HFFc6 (cell line): ENCODE measurements at regions not wholly inside any gene's neighbourhood (a gene's known extent, or its start where the extent isn't known, plus 50 kb on each side); places are given as distances from the start of the nearest gene placed in this dataset.

Source experiments
- DNase-seq: peaks from one replicate; pipeline ENCODE4 v3.0.0-alpha.2; 2018
- H3K27ac Mint-ChIP-seq: 2 replicates; pipeline ENCODE4 v1.8.0; 2020; ENCODE audit warnings: mild to moderate bottlenecking, mixed read lengths
- H3K27me3 Mint-ChIP-seq: 2 replicates; pipeline ENCODE4 v1.8.0; 2021; ENCODE audit warnings: mild to moderate bottlenecking, moderate library complexity, mixed read lengths; ENCODE audit not compliant: insufficient read depth
- H3K36me3 Mint-ChIP-seq: 2 replicates; pipeline ENCODE4 v1.8.0; 2021; ENCODE audit warnings: low read depth, mixed read lengths
- H3K4me1 Mint-ChIP-seq: 2 replicates; pipeline ENCODE4 v1.8.0; 2020; ENCODE audit warnings: low read depth, mixed read lengths
- H3K4me3 Mint-ChIP-seq: 2 replicates; pipeline ENCODE4 v1.8.0; 2020; ENCODE audit warnings: mild to moderate bottlenecking, moderate library complexity, mixed read lengths
- H3K9me3 Mint-ChIP-seq: 2 replicates; pipeline ENCODE4 v1.8.0; 2020; ENCODE audit warnings: mild to moderate bottlenecking, mixed read lengths
- CTCF ChIP-seq: fragments of 200-600 bp; sonication (generic); IDR thresholded peaks from 2 replicates; pipeline ENCODE4 v1.5.0; 2021; ENCODE audit warnings: antibody characterized with exemption, mild to moderate bottlenecking

DNA sequence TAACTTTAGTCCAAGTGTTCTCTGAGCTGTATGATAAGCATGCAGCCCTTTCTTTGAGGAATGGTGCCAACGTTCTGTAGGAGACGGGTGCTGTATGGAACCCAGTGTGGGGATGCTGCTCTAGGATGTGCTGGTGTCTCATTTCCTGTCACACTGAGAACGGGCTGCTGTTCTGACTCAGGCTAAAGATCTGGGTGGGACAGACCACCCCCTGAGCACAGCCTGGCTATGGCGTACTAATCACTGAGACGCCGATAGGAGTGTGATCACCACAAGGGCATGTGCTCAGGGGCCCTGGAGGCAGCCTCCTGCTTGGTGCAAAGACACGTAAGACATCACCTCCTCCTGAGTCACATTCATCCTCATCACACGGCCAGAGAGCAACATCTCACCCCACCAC lies 240.4 kb downstream of the IRX2 start:
- H3K9me3 Mint-ChIP-seq: peaks cover 44% of the 10 kb centered on the region
- no peaks in the 10 kb centered on the region for H3K4me1 Mint-ChIP-seq
- DNase-seq: no peak
- H3K36me3 Mint-ChIP-seq: peaks cover 15% of the 10 kb centered on the region; the same call in 1 of the 2 replicates
- no peak overlapping the region for H3K4me3 Mint-ChIP-seq
- H3K27ac Mint-ChIP-seq: no peak overlapping the region
- peaks cover 1% of the 10 kb centered on the region for H3K27me3 Mint-ChIP-seq
- no peak for TF ChIP-seq CTCF

- Mint-ChIP-seq H3K36me3 (peaks cover 15% of the 10 kb centered on the region; the same call in 1 of the 2 replicates), H3K4me3 (no peak overlapping the region), H3K4me1 (no peaks in the 10 kb centered on the region), H3K9me3 (peaks cover 41% of the 10 kb centered on the region), H3K27me3 (no peaks in the 10 kb centered on the region; the same call in 1 of the 2 replicates), H3K27ac (no peak overlapping the region)
- TF ChIP-seq CTCF: no peak
- no peak for DNase-seq
These were observed 241.9 kb downstream of the IRX2 start for GRCh38 chr5:2509527-2509926.

GRCh38 chr5:2508514-2508913 lies 243.0 kb downstream of the IRX2 start:
- no peaks in the 10 kb centered on the region; the same call in 1 of the 2 replicates for H3K27me3 Mint-ChIP-seq
- peaks cover 15% of the 10 kb centered on the region; the same call in 1 of the 2 replicates for H3K36me3 Mint-ChIP-seq
- H3K4me1 Mint-ChIP-seq: no peaks in the 10 kb centered on the region
- no peak for TF ChIP-seq CTCF
- H3K27ac Mint-ChIP-seq: no peak overlapping the region
- no peak overlapping the region for H3K4me3 Mint-ChIP-seq
- no peak for DNase-seq
- peaks cover 43% of the 10 kb centered on the region for H3K9me3 Mint-ChIP-seq

GRCh38 chr5:2507611-2508010 lies 243.9 kb downstream of the IRX2 start:
- H3K9me3 Mint-ChIP-seq: peaks cover 52% of the 10 kb centered on the region
- no peak overlapping the region for H3K4me3 Mint-ChIP-seq
- no peaks in the 10 kb centered on the region for H3K4me1 Mint-ChIP-seq
- H3K36me3 Mint-ChIP-seq: peaks cover 15% of the 10 kb centered on the region; the same call in 1 of the 2 replicates
- no peaks in the 10 kb centered on the region; the same call in 1 of the 2 replicates for H3K27me3 Mint-ChIP-seq
- H3K27ac Mint-ChIP-seq: no peak overlapping the region
- no peak for DNase-seq
- no peak for TF ChIP-seq CTCF

DNA sequence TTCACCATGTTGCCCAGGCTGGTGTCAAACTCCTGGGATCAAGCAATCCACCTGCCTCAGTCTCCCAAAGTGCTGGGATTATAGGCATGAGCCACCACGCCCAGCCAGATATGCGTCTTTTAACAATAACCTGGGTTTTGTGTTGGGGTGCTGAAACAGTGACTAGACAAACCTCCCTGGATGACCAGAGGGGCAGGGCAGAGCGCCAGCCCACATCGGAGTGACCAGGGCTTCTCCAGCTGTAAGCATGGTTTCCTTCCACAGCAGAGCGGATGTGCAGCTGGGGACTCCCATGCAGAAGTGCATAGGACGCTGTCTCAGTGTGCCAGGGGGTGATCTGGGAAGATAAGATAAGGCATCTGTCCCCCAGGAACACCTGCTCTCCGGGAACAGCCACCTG lies 244.9 kb downstream of the IRX2 start:
- H3K27me3 Mint-ChIP-seq: no peaks in the 10 kb centered on the region; the same call in 1 of the 2 replicates
- H3K36me3 Mint-ChIP-seq: peaks cover 15% of the 10 kb centered on the region; the same call in 1 of the 2 replicates

More for the DNA sequence above, 244.9 kb downstream of the IRX2 start:
- no peak for TF ChIP-seq CTCF
- DNase-seq: no peak
- Mint-ChIP-seq H3K4me3 (no peak overlapping the region), H3K4me1 (no peaks in the 10 kb centered on the region), H3K27ac (no peak overlapping the region), H3K9me3 (peaks cover 55% of the 10 kb centered on the region)
